OCI-LY1 (cell line): ENCODE measurements at regions not wholly inside any gene's neighbourhood (a gene's known extent, or its start where the extent isn't known, plus 50 kb on each side); places are given as distances from the start of the nearest gene placed in this dataset.

ENCODE experiments used
- H2AFZ ChIP-seq: fragments of 200-600 bp; sonication (generic), shearing (Covaris generic); 2 replicates; pipeline ENCODE4 v1.6.0; 2014; ENCODE audit warnings: antibody characterized with exemption, mild to moderate bottlenecking, low read length
- H3F3A ChIP-seq: fragments of 200-600 bp; sonication (generic), shearing (Covaris generic); 2 replicates; pipeline ENCODE4 v1.6.0; 2014; ENCODE audit warnings: mild to moderate bottlenecking, antibody characterized with exemption, low read length, moderate library complexity; ENCODE audit not compliant: insufficient read depth
- H3K27ac ChIP-seq: fragments of 200-600 bp; sonication (generic); 2 replicates; pipeline ENCODE4 v1.5.1; 2014; ENCODE audit warnings: low read length, mixed run types, mild to moderate bottlenecking, low read depth; ENCODE audit not compliant: poor library complexity, severe bottlenecking
- H3K27me3 ChIP-seq: fragments of 200-600 bp; sonication (generic); 2 replicates; pipeline ENCODE4 v1.6.0; 2014; ENCODE audit warnings: antibody characterized with exemption, mild to moderate bottlenecking, low read length, moderate library complexity; ENCODE audit not compliant: insufficient read depth
- H3K36me3 ChIP-seq: fragments of 200-600 bp; sonication (generic); 2 replicates; pipeline ENCODE4 v1.6.1; 2014; ENCODE audit warnings: mild to moderate bottlenecking, antibody characterized with exemption, low read length, moderate library complexity, mixed read lengths; ENCODE audit not compliant: insufficient read depth
- H3K4me1 ChIP-seq: fragments of 200-600 bp; sonication (generic); 2 replicates; pipeline ENCODE4 v1.5.1; 2014; ENCODE audit warnings: mild to moderate bottlenecking, low read length, moderate library complexity; ENCODE audit not compliant: insufficient read depth, severe bottlenecking
- H3K4me2 ChIP-seq: fragments of 200-600 bp; sonication (generic), shearing (Covaris generic); 2 replicates; pipeline ENCODE4 v1.6.1; 2014; ENCODE audit warnings: low read length
- H3K4me3 ChIP-seq: fragments of 200-600 bp; sonication (generic); 2 replicates; pipeline ENCODE4 v1.5.1; 2014; ENCODE audit warnings: low read length, low read depth, mild to moderate bottlenecking, mixed read lengths; ENCODE audit not compliant: poor library complexity, severe bottlenecking
- H3K79me2 ChIP-seq: fragments of 200-600 bp; shearing (Covaris generic); 2 replicates; pipeline ENCODE4 v1.6.1; 2016; ENCODE audit warnings: mixed run types, low read length, mixed read lengths; ENCODE audit not compliant: insufficient read depth
- H3K9ac ChIP-seq: fragments of 200-600 bp; sonication (generic), shearing (Covaris generic); 2 replicates; pipeline ENCODE4 v1.6.1; 2014; ENCODE audit warnings: mild to moderate bottlenecking, low read length, mixed read lengths
- H3K9me2 ChIP-seq: fragments of 200-600 bp; sonication (generic), shearing (Covaris generic); 2 replicates; pipeline ENCODE4 v1.6.1; 2014; ENCODE audit warnings: low read depth, mild to moderate bottlenecking, low read length, mixed read lengths
- H3K9me3 ChIP-seq: fragments of 200-600 bp; shearing (Covaris generic); 2 replicates; pipeline ENCODE4 v1.6.1; 2014; ENCODE audit warnings: low read length, mixed read lengths
- H4K20me1 ChIP-seq: fragments of 200-600 bp; sonication (generic), shearing (Covaris generic); 2 replicates; pipeline ENCODE4 v1.6.0; 2016; ENCODE audit warnings: mild to moderate bottlenecking, low read length; ENCODE audit not compliant: insufficient read depth
- CTCF ChIP-seq: fragments of 200-600 bp; sonication (generic), shearing (Covaris generic); IDR thresholded peaks from 2 replicates; pipeline ENCODE4 v1.5.1; 2017; ENCODE audit warnings: mild to moderate bottlenecking, antibody characterized with exemption, low read length, moderate library complexity, mixed read lengths
- EZH2 ChIP-seq: fragments of 200-600 bp; sonication (generic), shearing (Covaris generic); IDR thresholded peaks from 2 replicates; pipeline ENCODE4 v1.8.0; 2017; ENCODE audit warnings: borderline replicate concordance, mixed run types, mild to moderate bottlenecking, antibody characterized with exemption, low read length, moderate library complexity, mixed read lengths

- Histone ChIP-seq H3K4me3 (no peak overlapping the region), H3K4me2 (no peak overlapping the region), H4K20me1 (no peaks in the 10 kb centered on the region), H3K27ac (no peak overlapping the region), H3K4me1 (no peaks in the 10 kb centered on the region), H3K9me3 (no peaks in the 10 kb centered on the region), H3K9me2 (no peaks in the 10 kb centered on the region), H3K27me3 (no peaks in the 10 kb centered on the region), H2AFZ (no peak overlapping the region), H3K9ac (no peak overlapping the region), H3F3A (no peaks in the 10 kb centered on the region), H3K36me3 (no peaks in the 10 kb centered on the region), H3K79me2 (no peaks in the 10 kb centered on the region)
- TF ChIP-seq EZH2 (no peak), CTCF (no peak)
Observed at GRCh38 chr2:39510140-39510539, 73.1 kb upstream of the MAP4K3 start.

- H3F3A ChIP-seq, result no peaks in the 10 kb centered on the region
- no peaks in the 10 kb centered on the region for H3K9me3 ChIP-seq
- no peak overlapping the region for H3K27ac ChIP-seq
- H3K4me1 ChIP-seq, result no peaks in the 10 kb centered on the region
- H3K9ac ChIP-seq, result no peak overlapping the region
- H3K36me3 ChIP-seq, result no peaks in the 10 kb centered on the region
- H3K9me2 ChIP-seq, result no peaks in the 10 kb centered on the region
- no peak overlapping the region for H2AFZ ChIP-seq
- TF ChIP-seq EZH2 (no peak), CTCF (no peak)
- H3K4me2 ChIP-seq, result no peak overlapping the region
- H3K4me3 ChIP-seq, result no peak overlapping the region
- H3K27me3 ChIP-seq, result no peaks in the 10 kb centered on the region
- no peaks in the 10 kb centered on the region for H4K20me1 ChIP-seq
- H3K79me2 ChIP-seq, result no peaks in the 10 kb centered on the region
Observed at GRCh38 chr2:39511219-39511604, 74.1 kb upstream of the MAP4K3 start.

- no peaks in the 10 kb centered on the region for H3K79me2 ChIP-seq
- H3K4me3 ChIP-seq, result no peak overlapping the region
- H3F3A ChIP-seq, result no peaks in the 10 kb centered on the region
- no peak overlapping the region for H2AFZ ChIP-seq
- H3K36me3 ChIP-seq, result no peaks in the 10 kb centered on the region
- H3K27ac ChIP-seq, result no peak overlapping the region
- no peaks in the 10 kb centered on the region for H3K27me3 ChIP-seq
- H3K4me2 ChIP-seq, result no peak overlapping the region
- H3K4me1 ChIP-seq, result no peaks in the 10 kb centered on the region
- no peak overlapping the region for H3K9ac ChIP-seq
- no peaks in the 10 kb centered on the region for H4K20me1 ChIP-seq
- no peak for TF ChIP-seq EZH2
- TF ChIP-seq CTCF, result no peak
- H3K9me2 ChIP-seq, result no peaks in the 10 kb centered on the region
- no peaks in the 10 kb centered on the region for H3K9me3 ChIP-seq
Observed at GRCh38 chr2:39511605-39512433, 74.7 kb upstream of the MAP4K3 start.
